Activated T-helper 1 cell treated with anti-CD3 and anti-CD28 coated beads, Interleukin-2, amount 50 U/mL, for 16 hours (primary cell): ENCODE measurements at regions not wholly inside any gene's neighbourhood (a gene's known extent, or its start where the extent isn't known, plus 50 kb on each side); places are given as distances from the start of the nearest gene placed in this dataset.
"Not testable (repeated sequence)": the region's sequence is repeated elsewhere in the genome, so short reads cannot be mapped to it uniquely, and the experiment has no call there.

ENCODE experiments used
- DNase-seq, 2 donors: peaks; one replicate each; pipeline ENCODE4 v3.0.0-alpha.2; 2020; ENCODE audit warnings: low read depth in 1 of 2, low spot score in 1 of 2

DNA sequence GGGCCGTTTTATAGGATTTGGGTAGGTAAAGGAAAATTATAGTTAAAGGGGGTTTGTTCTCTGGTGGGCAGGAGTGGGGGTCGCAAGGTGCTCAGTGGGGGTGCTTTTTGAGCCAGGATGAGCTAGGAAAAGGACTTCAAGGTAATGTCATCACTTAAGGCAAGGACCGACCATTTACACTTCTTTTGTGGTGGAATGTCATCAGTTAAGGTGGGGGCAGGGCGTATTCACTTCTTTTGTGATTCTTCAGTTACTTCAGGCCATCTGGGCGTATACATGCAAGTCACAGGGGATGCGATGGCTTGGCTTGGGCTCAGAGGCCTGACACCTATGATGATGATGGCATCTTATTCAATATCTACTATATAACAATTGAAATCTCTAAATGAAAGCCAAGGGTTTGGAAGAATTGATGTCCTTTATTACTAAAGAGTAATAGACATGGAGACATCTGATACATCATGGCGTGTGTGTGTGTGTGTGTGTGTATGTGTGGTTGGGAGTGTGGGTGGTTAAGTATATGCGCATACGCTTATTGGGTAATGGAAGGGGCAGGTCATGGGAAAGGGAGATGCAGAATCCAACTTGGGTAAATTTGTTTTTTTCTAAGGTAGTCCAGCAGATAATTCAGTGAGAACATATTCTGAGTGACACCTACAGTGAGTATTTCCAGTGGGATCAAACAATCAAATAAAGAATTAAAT, 236.9 kb upstream of the DUSP10 start:
- not testable (repeated sequence) for DNase-seq

- not testable (repeated sequence) for DNase-seq
Observed at GRCh38 chr1:221973787-221974186, 231.9 kb upstream of the DUSP10 start.

- no peak for DNase-seq
Observed at GRCh38 chr1:221972276-221973235, 230.7 kb upstream of the DUSP10 start.

DNA sequence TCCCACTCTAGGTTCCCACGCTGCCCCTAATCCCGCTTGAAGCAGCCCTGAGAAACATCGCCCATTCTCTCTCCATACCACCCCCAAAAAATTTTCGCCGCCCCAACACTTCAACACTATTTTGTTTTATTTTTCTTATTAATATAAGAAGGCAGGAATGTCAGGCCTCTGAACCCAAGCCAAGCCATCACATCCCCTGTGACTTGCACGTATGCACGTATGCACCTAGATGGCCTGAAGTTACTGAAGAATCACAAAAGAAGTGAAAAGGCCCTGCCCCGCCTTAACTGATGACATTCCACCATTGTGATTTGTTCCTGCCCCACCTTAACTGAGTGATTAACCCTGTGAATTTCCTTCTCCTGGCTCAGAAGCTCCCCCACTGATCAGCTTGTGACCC, 229.1 kb upstream of the DUSP10 start:
- DNase-seq = not testable (repeated sequence)

DNA sequence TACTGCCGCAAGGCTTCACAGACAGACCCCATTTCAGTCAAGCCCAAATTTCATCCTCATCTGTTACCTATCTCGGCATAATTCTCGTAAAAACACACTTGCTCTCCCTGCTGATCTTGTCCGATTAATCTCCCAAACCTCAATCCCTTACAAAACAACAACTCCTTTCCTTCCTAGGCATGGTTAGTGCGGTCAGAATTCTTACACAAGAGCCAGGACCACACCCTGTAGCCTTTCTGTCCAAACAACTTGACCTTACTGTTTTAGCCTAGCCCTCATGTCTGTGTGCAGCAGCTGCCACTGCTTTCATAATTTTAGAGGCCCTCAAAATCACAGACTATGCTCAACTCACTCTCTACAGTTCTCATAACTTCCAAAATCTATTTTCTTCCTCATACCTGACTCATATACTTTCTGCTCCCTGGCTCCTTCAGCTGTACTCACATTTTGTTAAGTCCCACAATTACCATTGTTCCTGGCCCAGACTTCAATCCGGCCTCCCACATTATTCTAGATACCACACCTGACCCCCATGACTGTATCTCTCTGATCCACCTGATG, 227.5 kb upstream of the DUSP10 start:
- not testable (repeated sequence) for DNase-seq

GRCh38 chr1:221967538-221967937, 225.6 kb upstream of the DUSP10 start:
- not testable (repeated sequence) for DNase-seq

GRCh38 chr1:221966888-221967287, 225.0 kb upstream of the DUSP10 start:
- not testable (repeated sequence) for DNase-seq

GRCh38 chr1:221965891-221966290, 224.0 kb upstream of the DUSP10 start:
- not testable (repeated sequence) for DNase-seq

DNA sequence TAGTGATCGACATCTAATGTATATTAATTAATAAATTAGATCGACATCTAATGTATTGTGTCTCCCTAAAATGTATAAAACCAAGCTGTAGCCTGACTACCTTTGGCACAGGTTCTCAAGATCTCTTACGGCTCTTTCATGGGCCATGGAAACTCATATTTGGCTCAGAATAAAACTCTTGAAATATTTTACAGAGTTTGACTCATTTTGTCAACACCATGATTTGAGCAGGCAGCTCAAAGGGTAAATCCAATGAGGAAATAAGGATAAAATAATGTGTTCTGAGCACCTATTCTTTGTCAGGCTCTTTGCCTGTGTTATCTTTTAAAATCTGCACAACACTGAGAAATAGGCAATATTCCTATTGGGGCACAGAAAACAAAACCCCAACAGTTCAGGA, 223.4 kb upstream of the DUSP10 start:
- DNase-seq = no peak

GRCh38 chr1:221963742-221964141, 221.9 kb upstream of the DUSP10 start:
- DNase-seq = no peak

- no peak for DNase-seq
Observed at GRCh38 chr1:221962385-221962784, 220.5 kb upstream of the DUSP10 start.

DNA sequence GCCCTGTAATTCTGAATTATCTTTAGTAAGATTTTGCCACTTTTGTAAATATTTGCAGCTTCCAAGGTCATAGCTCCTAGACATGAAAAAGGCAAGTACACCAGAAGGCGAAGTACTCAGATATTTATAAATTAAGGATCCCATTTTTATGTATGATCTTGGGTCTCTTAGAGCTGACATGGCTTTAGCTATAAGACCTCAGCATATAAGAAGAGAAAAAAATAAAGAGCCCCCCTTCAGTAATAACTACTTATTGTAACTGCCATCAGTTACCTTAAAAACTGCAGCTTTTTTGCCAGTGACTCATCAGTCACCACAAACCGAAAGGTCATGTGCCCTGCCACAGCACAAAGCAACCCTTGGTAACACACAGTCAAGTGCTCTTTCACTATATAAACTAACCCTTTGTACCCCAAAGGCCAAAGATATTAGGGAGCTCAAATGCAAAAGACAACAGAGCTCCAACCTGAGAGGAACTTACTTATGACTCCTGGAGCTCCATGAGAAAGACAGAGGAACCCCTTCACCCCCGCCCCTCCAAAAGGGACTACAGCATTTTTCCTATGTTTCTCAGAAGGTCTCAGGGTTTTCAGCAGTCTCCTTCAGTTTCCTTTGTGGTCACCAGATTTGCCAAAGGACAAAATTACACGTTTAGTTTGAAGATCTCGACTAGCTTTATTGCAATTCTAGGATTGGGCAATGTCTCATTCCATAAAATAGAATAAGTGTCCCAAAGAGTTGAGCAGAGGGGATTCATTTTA, 219.8 kb upstream of the DUSP10 start:
- peak in 1 of 2 donors; percentile 2 for DNase-seq

GRCh38 chr1:221958161-221958562, 216.3 kb upstream of the DUSP10 start:
- not testable (repeated sequence) for DNase-seq

DNA sequence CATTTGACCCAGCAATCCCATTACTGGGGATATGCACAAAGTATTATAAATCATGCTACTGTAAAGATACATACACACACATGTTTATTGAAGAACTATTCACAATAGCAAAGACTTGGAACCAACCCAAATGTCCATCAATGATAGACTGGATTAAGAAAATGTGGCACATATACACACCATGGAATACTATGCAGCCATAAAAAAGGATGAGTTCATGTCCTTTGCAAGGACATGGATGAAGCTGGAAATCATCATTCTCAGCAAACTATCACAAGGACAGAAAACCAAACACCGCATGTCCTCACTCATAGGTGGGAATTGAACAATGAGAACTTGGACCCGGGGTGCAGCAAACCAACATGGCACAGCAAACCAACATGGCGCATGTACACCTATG, 215.5 kb upstream of the DUSP10 start:
- not testable (repeated sequence) for DNase-seq

DNA sequence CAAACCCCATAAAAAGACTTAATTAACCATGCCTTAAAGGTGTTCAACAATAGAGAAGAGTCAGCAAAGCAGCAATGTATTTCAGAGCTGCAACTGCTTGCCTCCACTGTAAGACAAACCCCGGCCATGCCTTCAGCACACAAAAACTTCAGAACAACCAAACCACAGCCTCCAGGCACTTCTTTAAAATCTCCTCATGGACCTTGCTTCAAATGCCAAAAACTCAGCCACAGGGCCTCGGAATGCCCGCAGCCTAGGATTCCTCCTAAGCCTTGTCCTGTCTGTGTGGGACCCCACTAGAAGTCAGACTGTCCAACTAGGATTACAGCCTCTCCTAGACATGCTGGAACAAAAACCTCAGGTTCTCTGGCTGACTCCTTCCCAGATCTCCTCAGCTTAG, 208.1 kb upstream of the DUSP10 start:
- DNase-seq = no peak

GRCh38 chr1:221948459-221948858, 206.6 kb upstream of the DUSP10 start:
- no peak for DNase-seq

DNA sequence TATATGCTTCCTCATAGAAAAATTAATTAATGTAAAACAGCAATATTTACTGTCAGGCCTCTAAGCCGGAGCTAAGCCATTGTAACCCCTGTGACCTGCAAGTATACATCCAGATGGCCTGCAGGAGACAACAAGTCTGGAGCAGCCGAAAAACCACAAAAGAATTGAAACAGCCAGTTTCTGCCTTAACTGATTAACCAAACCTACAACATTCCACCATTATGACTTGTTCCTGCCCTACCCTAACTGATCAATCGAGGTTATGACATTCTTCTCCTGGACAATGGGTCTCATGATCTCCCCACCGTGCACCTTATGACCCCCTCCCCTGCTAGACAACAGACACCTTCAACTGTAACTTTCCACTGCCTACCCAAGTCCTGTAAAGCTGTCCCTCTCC, 205.8 kb upstream of the DUSP10 start:
- no peak for DNase-seq

DNA sequence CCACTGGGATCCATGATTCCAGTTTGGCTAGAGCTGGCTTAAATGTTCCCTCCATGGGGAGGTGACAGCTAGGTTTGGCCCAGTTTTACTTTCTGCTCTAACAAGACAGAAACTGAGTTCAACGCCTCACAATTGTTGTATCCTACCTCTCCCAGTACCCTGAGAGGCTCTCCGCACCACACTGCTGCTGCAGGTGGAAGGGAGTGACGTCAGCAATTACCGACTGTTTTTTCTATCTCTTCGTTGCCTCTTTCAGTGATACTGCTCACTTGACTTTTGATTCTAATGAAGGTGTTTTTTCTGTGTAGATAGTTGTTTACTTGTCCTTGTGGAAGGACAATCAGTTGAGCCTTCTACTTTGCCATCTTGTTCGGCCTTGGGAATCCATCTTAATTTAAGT, 204.9 kb upstream of the DUSP10 start:
- no peak for DNase-seq

GRCh38 chr1:221945669-221946068, 203.8 kb upstream of the DUSP10 start:
- DNase-seq = no peak

- DNase-seq = no peak
Observed at GRCh38 chr1:221944247-221944870, 202.5 kb upstream of the DUSP10 start.

DNA sequence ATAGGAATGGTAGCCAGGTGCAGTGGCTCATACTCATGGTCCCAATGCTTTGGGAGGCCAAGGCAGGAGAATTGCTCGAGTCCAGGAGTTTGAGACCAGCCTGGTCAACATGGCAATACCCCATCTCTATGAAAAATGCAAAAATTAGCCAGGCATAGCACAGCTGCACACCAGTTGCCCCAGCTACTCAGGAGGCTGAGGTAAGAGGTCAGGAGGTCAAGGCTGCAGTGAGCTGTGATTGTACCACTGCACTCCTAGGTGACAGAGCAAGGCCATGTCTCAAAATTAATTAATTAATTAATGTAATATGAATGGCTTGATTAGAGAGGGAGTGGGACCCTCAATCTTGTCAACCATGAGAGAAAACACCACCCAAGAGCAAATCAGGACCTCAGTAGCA, 198.7 kb upstream of the DUSP10 start:
- DNase-seq = no peak
